DND-41 (cell line): ENCODE measurements at regions not wholly inside any gene's neighbourhood (a gene's known extent, or its start where the extent isn't known, plus 50 kb on each side); places are given as distances from the start of the nearest gene placed in this dataset.
"Not testable (repeated sequence)": the region's sequence is repeated elsewhere in the genome, so short reads cannot be mapped to it uniquely, and the experiment has no call there.

Experiments
- CTCF ChIP-seq: IDR thresholded peaks from 2 replicates; pipeline ENCODE4 v1.5.1; 2012; ENCODE audit warnings: borderline replicate concordance, low read length, moderate library complexity, mild to moderate bottlenecking; ENCODE audit not compliant: poor library complexity, severe bottlenecking; ENCODE audit errors: extremely low read depth
- EZH2 ChIP-seq: IDR thresholded peaks from 3 replicates; pipeline ENCODE4 v1.6.1; 2012; ENCODE audit warnings: borderline replicate concordance, low read depth, mild to moderate bottlenecking, moderate library complexity, low read length, inconsistent platforms; ENCODE audit not compliant: severe bottlenecking

DNA sequence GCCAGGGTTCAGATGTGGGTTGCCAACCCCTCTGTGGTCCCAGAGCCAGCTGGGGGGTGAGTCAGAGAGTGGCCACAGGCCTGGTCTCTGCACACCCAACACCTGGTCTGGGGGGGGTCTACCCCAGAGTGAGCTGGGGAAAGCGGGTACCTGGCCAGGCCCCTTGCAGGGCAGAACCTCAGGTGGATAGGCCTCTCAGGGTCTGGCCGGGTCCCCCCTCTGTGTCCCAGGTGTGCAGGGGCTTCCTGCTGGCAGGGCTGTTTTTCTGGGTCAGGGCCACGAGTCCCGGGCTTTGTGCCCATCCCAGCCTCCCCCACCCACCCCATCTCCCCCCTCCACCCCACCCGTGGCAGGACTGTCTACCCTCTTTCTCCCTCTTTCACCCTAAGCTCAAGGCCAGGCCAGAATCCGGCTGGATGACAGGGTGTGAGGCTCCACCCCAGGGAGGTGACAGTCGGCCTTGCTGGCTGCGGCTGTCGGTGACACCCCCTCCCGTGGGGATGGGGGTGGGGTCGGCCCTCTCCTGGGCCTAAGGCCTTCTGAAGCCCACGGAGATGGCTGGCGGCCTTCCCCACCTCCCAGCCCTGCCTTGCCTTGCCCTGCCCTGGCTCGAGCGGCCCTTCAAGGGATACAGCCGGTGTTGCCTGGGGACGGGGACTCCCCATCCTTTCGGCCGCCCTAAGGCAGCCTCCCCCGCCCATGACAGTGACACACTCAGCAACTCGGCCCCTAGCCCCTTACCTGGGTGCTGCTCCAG, 253.2 kb downstream of the ANKRD30B start:
- TF ChIP-seq EZH2, CTCF: not testable (repeated sequence)
